GM21737 (cell line): ENCODE measurements at regions not wholly inside any gene's neighbourhood (a gene's known extent, or its start where the extent isn't known, plus 50 kb on each side); places are given as distances from the start of the nearest gene placed in this dataset.

Experiments used
- ATAC-seq: cut with Tn5 transposase; IDR thresholded peaks from one replicate; pipeline ENCODE4 v1.9.1; 2021; ENCODE audit warnings: mild to moderate bottlenecking, moderate library complexity; ENCODE audit not compliant: unreplicated experiment

DNA sequence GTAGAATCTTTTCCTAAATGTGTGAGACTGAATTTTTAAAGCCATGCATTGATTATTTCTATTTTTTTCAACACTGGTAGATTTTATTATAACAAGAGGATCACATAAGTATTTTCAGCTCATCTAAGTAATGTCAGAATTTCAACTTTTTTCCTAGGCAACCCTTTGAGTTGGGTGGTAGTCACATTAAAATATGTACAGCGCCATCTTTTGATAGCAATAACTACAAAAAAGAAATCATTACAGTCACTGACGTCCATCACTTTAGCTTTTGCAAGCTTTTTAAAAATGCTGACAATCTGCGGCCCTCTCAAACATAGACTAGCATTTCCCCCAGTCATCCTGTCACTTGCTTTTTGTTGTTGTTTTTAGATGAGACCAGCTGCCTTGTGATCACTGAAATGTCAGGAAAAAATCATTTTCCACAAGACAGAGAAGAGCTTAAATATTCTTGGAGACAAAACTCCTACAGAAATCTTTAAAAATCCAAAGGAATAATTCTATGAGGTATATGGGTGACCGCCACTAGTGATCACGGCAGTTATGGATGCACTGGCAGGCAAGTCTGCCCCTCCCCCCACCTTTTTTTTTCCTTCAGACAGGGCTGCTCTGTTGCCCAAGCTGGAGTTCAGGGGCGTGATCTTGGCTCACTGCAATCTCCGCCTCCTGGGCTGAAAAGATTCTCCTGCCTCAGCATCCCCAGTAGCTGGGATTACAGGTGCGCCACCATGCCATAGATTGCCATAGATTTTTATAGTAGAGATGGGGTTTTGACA is 384.0 kb upstream of the KCNMB2 start:
- no peak for ATAC-seq

DNA sequence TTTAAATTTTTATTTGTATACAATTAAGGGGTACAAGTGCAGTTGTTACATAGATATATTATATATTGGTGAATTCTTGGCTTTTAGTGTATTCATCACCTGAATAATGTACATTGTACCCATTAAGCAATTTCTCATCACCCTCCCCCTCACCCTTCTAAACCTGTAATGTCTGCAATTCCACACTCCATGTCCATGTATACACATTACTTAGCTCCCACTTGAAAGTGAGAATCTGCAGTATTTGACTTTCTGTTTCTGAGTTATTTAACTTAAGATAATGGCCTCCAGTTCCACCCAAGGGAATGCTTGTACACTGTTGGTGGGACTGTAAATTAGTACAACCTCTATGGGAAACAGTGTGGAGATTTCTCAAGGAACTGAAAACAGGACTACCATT is 383.2 kb upstream of the KCNMB2 start:
- ATAC-seq, result no peak

GRCh38 chr3:178155521-178155920 is 380.7 kb upstream of the KCNMB2 start:
- no peak for ATAC-seq

DNA sequence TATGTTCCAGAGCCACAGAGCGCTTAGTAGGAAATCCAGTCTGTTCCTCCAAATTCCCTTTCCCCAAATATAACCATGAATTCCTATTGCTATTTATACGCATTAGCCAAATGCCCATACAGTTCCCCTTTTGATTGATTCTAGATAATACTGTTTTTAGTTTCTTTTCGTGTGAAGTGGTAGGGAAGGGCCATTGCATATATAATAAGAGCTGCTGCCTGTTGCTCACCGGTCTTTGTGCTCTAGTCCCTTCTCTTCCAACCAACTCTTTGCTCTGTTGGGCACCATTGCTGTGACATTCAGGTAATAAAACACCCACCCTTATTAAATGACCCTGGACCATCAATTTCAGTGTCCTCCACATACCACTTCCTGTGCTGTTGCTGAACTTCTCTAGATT is 379.9 kb upstream of the KCNMB2 start:
- no peak for ATAC-seq

GRCh38 chr3:178159691-178160220 is 376.5 kb upstream of the KCNMB2 start:
- no peak for ATAC-seq

DNA sequence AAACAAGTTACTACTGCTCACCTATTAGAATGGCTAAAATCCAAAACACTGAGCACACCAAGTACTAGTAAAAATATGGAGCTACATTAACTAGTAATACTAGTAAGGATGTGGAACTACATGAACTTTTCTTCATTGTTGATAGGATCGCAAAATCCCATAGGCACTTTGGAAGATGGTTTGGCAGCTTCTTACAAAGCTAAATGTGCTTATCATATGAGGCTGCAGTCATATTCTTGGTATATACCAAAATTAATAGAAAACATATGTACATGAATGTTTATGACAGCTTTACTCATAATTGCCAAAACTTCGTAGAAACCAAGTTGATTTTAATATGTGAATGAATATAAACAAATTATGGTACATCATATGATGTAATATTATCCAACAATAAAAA is 366.8 kb upstream of the KCNMB2 start:
- no peak for ATAC-seq

DNA sequence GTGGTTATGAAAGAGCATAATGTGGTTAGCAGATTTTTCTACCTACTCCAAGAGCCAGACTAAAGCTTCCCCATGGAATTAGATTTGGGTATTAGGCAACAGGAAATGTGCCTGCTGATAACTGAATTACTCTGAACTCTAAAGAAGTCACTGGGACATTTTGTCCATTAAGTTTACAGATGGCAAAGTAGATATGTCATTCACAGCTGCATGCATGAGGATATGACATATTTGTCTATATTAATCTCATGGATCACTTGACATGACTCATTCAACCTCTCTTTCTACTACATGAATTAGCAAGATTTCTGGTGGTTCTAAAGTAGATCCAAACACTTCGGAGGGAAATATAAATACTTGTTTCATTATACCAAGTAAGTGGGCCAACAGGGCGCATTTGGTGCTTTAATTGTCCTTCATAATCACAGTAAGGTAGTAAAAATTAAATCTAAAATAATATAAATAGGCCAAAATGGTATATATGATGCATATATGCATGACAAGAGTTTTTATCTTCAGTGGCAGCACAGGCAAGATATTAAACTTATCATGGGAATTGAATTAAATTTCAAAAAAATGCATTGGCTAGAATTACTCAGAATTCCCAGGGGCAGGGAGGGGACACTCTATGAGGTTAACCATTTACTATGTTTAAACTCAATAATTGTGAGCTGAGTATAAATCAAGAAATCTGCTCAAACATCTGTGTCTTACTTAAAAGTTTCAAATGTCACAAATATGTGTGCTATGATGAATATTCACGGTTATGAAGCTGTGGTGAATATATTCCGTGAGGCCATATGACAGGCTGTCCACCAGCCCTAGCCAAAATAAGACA is 365.3 kb upstream of the KCNMB2 start:
- ATAC-seq, result no peak

DNA sequence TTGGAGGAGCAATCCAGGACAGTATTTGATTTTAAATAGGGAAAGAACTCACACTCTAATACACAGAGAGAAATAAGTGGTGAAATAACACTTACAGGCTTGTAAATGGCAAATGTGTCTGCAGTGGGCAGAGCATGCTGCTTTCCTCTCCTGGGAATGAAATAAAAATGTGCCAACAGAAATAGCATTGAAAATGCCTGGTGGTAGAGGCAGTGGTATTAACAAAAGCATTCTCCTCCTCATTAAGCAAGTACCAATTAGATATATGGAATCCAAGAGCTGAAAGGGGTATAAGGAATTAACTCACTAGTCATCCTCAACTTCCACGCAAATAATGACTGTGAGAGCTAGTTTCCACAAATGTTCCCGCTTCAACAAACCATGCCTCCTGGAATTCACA is 364.1 kb upstream of the KCNMB2 start:
- no peak for ATAC-seq

GRCh38 chr3:178174201-178174915 is 361.9 kb upstream of the KCNMB2 start:
- no peak for ATAC-seq

DNA sequence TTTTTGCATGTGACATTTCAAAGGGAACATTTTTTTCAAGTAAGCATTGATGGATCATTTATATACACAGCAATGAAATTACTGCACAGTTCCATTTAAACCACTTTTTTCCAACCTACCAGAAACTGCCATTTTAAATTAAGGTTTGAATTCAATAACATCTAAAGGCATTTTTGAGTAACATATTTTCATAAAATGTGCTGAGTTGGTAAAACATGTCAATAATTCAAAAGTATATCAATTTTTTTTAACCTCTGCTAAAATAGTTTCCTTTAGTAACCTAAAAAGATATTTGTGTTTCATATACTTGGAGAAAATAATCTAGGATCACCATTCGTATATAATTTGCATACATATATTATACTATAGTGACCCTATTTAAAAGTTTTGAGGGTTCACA is 355.1 kb upstream of the KCNMB2 start:
- ATAC-seq, result no peak

GRCh38 chr3:178181784-178182183 is 354.5 kb upstream of the KCNMB2 start:
- ATAC-seq, result no peak

DNA sequence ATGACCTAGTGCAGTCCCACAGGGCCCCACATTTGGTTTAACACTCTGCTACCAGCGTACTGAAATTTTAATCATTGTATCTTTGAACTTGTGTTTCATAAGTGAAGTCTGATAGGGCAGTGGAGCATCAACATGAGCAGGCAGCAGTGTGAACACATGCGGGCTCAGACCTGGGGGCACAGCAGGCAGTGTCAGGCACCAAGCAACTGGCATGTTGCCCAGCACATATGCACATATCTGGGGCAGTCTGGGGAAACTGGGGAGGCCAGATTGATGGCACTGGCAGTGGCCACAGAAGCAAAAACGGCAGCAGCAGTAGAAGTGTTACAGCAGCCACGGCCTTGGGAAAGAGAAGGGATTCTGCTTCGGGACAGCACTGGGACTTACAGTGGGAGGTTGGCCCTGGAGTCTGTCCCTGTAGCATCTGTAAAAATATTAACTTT is 353.9 kb upstream of the KCNMB2 start:
- ATAC-seq, result no peak

- no peak for ATAC-seq
Measured at GRCh38 chr3:178184833-178185232, 351.4 kb upstream of the KCNMB2 start.

GRCh38 chr3:178186666-178187065 is 349.6 kb upstream of the KCNMB2 start:
- ATAC-seq, result no peak

DNA sequence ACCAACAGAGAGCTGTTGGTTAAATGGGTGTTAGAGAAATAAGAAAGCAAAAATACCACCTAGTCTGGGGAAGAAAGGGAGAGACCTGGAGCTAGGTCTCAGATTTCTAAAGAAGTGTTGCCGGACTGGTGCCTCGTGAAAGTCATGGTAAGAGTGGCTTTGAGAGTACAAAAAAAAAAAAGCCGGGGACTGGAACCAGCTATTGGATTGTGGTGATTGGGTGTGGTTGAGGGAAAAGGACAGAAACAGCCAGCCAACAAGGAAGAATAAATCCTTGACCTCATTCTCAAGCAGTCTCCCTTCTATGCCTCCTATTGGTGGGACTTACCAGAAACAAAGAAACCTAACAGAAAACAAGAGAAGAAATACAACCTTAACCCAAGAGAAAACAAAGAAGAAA is 346.4 kb upstream of the KCNMB2 start:
- no peak for ATAC-seq

DNA sequence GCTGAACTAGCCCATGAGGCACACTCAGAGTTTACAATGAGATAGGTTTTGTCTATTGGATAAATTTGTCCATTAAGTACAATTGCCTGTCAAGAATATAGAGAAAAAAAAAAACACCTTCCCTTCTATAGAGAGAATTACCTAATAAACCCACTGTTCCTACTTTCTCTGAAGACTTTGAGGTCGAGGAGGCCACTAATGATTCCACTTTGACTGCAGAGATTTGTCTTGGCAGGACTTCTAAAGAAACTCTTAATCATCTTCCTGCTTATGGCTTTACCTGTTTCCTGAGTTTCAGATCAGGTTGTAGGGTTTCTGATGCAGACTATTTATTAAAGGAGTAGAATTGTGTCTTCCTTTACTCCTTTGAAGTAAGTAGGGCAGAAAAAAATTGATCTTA is 342.4 kb upstream of the KCNMB2 start:
- ATAC-seq, result no peak

GRCh38 chr3:178194539-178194938 is 341.7 kb upstream of the KCNMB2 start:
- ATAC-seq, result no peak

GRCh38 chr3:178195824-178196223 is 340.4 kb upstream of the KCNMB2 start:
- peak; percentile 68 for ATAC-seq

GRCh38 chr3:178198329-178198728 is 337.9 kb upstream of the KCNMB2 start:
- no peak for ATAC-seq

DNA sequence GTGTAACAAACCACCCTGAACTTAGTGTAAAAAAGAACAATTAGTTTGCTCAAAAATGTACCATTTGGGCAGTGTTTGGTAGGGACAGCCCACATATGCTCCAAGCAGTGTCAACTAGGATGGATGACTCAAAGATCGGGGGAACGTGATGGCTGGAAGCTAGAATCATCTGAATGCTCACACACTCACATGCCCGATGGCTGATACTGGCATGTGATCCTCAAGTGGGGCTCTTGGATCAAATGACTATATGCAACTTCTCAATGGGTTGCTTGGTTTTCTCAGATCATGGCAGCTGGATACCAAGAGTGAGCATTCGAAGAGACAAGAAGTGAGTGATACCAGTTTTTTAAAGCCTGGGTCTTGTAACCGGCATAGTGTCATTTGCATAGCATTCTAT is 335.9 kb upstream of the KCNMB2 start:
- ATAC-seq, result no peak

GRCh38 chr3:178201714-178202113 is 334.5 kb upstream of the KCNMB2 start:
- no peak for ATAC-seq
